H9 (cell line): ENCODE measurements at regions not wholly inside any gene's neighbourhood (a gene's known extent, or its start where the extent isn't known, plus 50 kb on each side); places are given as distances from the start of the nearest gene placed in this dataset.
A peak's percentile ranks its signal among the peaks of the same experiment; 100 is the strongest.

Experiments
- DNase-seq: peaks from one replicate; pipeline ENCODE4 v3.0.0-alpha.2; 2017
- H2AFZ ChIP-seq: one replicate; pipeline ENCODE4 v1.6.1; 2013; ENCODE audit warnings: mild to moderate bottlenecking, low read length, control low read depth, moderate library complexity
- H2AK5ac ChIP-seq: 2 replicates; pipeline ENCODE4 v1.6.1; 2013; ENCODE audit warnings: low read length, control low read depth, mixed read lengths; ENCODE audit not compliant: insufficient read length
- H2BK120ac ChIP-seq: one replicate; pipeline ENCODE4 v1.6.1; 2013; ENCODE audit warnings: low read depth, mild to moderate bottlenecking, low read length, control low read depth, inconsistent platforms; ENCODE audit not compliant: poor library complexity, severe bottlenecking
- H2BK12ac ChIP-seq: 2 replicates; pipeline ENCODE4 v1.6.1; 2013; ENCODE audit warnings: low read length, control low read depth, mixed read lengths, low read depth; ENCODE audit not compliant: insufficient read length
- H2BK15ac ChIP-seq: 2 replicates; pipeline ENCODE4 v1.6.1; 2013; ENCODE audit warnings: low read depth, low read length, control low read depth
- H2BK20ac ChIP-seq: one replicate; pipeline ENCODE4 v1.6.1; 2013; ENCODE audit warnings: low read depth, mild to moderate bottlenecking, low read length, control low read depth, inconsistent platforms; ENCODE audit not compliant: poor library complexity, severe bottlenecking
- H2BK5ac ChIP-seq: 2 replicates; pipeline ENCODE4 v1.6.1; 2013; ENCODE audit warnings: low read length, control low read depth, mixed read lengths; ENCODE audit not compliant: insufficient read length
- H3K14ac ChIP-seq: 2 replicates; pipeline ENCODE4 v1.6.1; 2013; ENCODE audit warnings: low read length, control low read depth; ENCODE audit not compliant: insufficient read depth
- H3K18ac ChIP-seq: 2 replicates; pipeline ENCODE4 v1.6.1; 2013; ENCODE audit warnings: low read depth, mild to moderate bottlenecking, mixed read lengths, low read length, control low read depth; ENCODE audit not compliant: insufficient read length
- H3K23ac ChIP-seq: 2 replicates; pipeline ENCODE4 v1.6.1; 2013; ENCODE audit warnings: low read length, control low read depth, mixed read lengths, low read depth; ENCODE audit not compliant: insufficient read length
- H3K23me2 ChIP-seq: 2 replicates; pipeline ENCODE4 v1.6.1; 2013; ENCODE audit warnings: low read depth, mild to moderate bottlenecking, mixed read lengths, low read length, control low read depth; ENCODE audit not compliant: insufficient read length, poor library complexity, severe bottlenecking
- H3K27ac ChIP-seq: 2 replicates; pipeline ENCODE4 v1.5.1; 2013; ENCODE audit warnings: low read length, control low read depth, mixed read lengths, low read depth; ENCODE audit not compliant: insufficient read length
- H3K27me3 ChIP-seq: 2 replicates; pipeline ENCODE4 v1.6.1; 2013; ENCODE audit warnings: low read length, control low read depth, inconsistent platforms; ENCODE audit not compliant: insufficient read depth
- H3K4ac ChIP-seq: 2 replicates; pipeline ENCODE4 v1.6.1; 2013; ENCODE audit warnings: low read depth, mild to moderate bottlenecking, control low read depth, inconsistent platforms, low read length, moderate library complexity
- H3K4me1 ChIP-seq: 2 replicates; pipeline ENCODE4 v1.6.1; 2013; ENCODE audit warnings: low read length, control low read depth, inconsistent platforms; ENCODE audit not compliant: insufficient read depth
- H3K4me2 ChIP-seq: 2 replicates; pipeline ENCODE4 v1.6.1; 2013; ENCODE audit warnings: low read length, control low read depth, mixed read lengths; ENCODE audit not compliant: insufficient read length, insufficient read depth
- H3K56ac ChIP-seq: 2 replicates; pipeline ENCODE4 v1.6.1; 2013; ENCODE audit warnings: low read depth, mild to moderate bottlenecking, mixed read lengths, low read length, control low read depth; ENCODE audit not compliant: insufficient read length
- H3K79me1 ChIP-seq: 2 replicates; pipeline ENCODE4 v1.6.1; 2013; ENCODE audit warnings: low read depth, mild to moderate bottlenecking, moderate library complexity, low read length, control low read depth, inconsistent platforms; ENCODE audit not compliant: insufficient read depth, poor library complexity, severe bottlenecking
- H3K79me2 ChIP-seq: 2 replicates; pipeline ENCODE4 v1.6.1; 2013; ENCODE audit warnings: low read length, control low read depth, inconsistent platforms; ENCODE audit not compliant: insufficient read depth
- H3K9ac ChIP-seq: 2 replicates; pipeline ENCODE4 v1.6.1; 2013; ENCODE audit warnings: low read length, control low read depth, mixed read lengths; ENCODE audit not compliant: insufficient read length; ENCODE audit errors: extremely low read depth
- H3K9me3 ChIP-seq: one replicate; pipeline ENCODE4 v1.6.1; 2013; ENCODE audit warnings: low read depth, low read length, inconsistent platforms; ENCODE audit not compliant: control insufficient read depth
- H3T11ph ChIP-seq: one replicate; pipeline ENCODE4 v1.6.1; 2013; ENCODE audit warnings: mild to moderate bottlenecking, low read length, control low read depth, inconsistent platforms
- H4K20me1 ChIP-seq: one replicate; pipeline ENCODE4 v1.6.1; 2013; ENCODE audit not compliant: control insufficient read depth, insufficient read length, insufficient read depth
- H4K5ac ChIP-seq: 2 replicates; pipeline ENCODE4 v1.6.1; 2013; ENCODE audit warnings: low read depth, mild to moderate bottlenecking, mixed read lengths, low read length, control low read depth; ENCODE audit not compliant: insufficient read length
- H4K8ac ChIP-seq: replicated peaks from 2 replicates; pipeline ENCODE4 v1.6.1; 2013; ENCODE audit warnings: low read length, control low read depth, mixed read lengths, low read depth; ENCODE audit not compliant: insufficient read length
- H4K91ac ChIP-seq: 2 replicates; pipeline ENCODE4 v1.6.1; 2013; ENCODE audit warnings: low read depth, mild to moderate bottlenecking, moderate library complexity, mixed read lengths, low read length, control low read depth; ENCODE audit not compliant: insufficient read length
- H3K27ac Mint-ChIP-seq, 3 experiments: 2 replicates in 2 of 3; 3 replicates in 1 of 3; pipeline ENCODE4 v1.8.0; 2020 to 2021; ENCODE audit warnings: mixed read lengths in 3 of 3, mild to moderate bottlenecking in 1 of 3, moderate library complexity in 1 of 3
- H3K27me3 Mint-ChIP-seq: 2 replicates; pipeline ENCODE4 v1.8.0; 2021; ENCODE audit warnings: low read depth, mild to moderate bottlenecking, moderate library complexity, mixed read lengths
- H3K36me3 Mint-ChIP-seq, 3 experiments: 2 replicates in 2 of 3; 3 replicates in 1 of 3; pipeline ENCODE4 v1.8.0; 2020 to 2021; ENCODE audit warnings: low read depth in 3 of 3, mixed read lengths in 3 of 3; ENCODE audit not compliant: insufficient read depth in 1 of 3
- H3K4me1 Mint-ChIP-seq, 2 experiments: 2 replicates each; pipeline ENCODE4 v1.8.0; 2020; ENCODE audit warnings: mixed read lengths in 2 of 2
- H3K4me3 Mint-ChIP-seq, 2 experiments: 2 replicates in 1 of 2; 3 replicates in 1 of 2; pipeline ENCODE4 v1.8.0; 2020 to 2021; ENCODE audit warnings: mild to moderate bottlenecking in 2 of 2, mixed read lengths in 2 of 2, moderate library complexity in 1 of 2
- H3K9me3 Mint-ChIP-seq, 2 experiments: 2 replicates in 1 of 2; 3 replicates in 1 of 2; pipeline ENCODE4 v1.8.0; 2020; ENCODE audit warnings: mild to moderate bottlenecking in 2 of 2, mixed read lengths in 2 of 2, moderate library complexity in 1 of 2
- CTCF ChIP-seq: fragments of 200-600 bp; sonication (generic); conservative IDR thresholded peaks from 3 replicates; pipeline ENCODE4 v1.8.0; 2021; ENCODE audit warnings: antibody characterized with exemption, mild to moderate bottlenecking
- WGBS: extraction: QIAGEN DNeasy Blood & Tissue Kit; methylation state at CpG from one replicate; pipeline ENCODE4 v1.1.7; 2013; ENCODE audit warnings: missing lambda C conversion rate, low lambda C conversion rate, mixed read lengths; ENCODE audit not compliant: insufficient read length; ENCODE audit errors: extremely low coverage; 5-methylcytosine and 5-hydroxymethylcytosine counted together

- Histone ChIP-seq H4K5ac (no peak overlapping the region), H3K23me2 (no peaks in the 10 kb centered on the region), H3K23ac (no peak overlapping the region), H3K9ac (no peak overlapping the region), H2AK5ac (no peak overlapping the region), H3K4me2 (no peak overlapping the region), H3K9me3 (no peaks in the 10 kb centered on the region), H3K18ac (no peak overlapping the region), H2AFZ (no peak overlapping the region), H3K56ac (no peak overlapping the region), H2BK12ac (no peak overlapping the region), H3K4me1 (peaks cover 23% of the 10 kb centered on the region), H3K27ac (no peak overlapping the region), H3K14ac (no peak overlapping the region), H4K20me1 (no peaks in the 10 kb centered on the region), H4K8ac (no peak overlapping the region), H3K79me1 (no peaks in the 10 kb centered on the region), H2BK15ac (no peak overlapping the region), H3K79me2 (no peaks in the 10 kb centered on the region), H2BK120ac (no peak overlapping the region), H3K4ac (no peak overlapping the region), H2BK5ac (no peak overlapping the region), H3T11ph (no peak overlapping the region), H2BK20ac (no peak overlapping the region), H3K27me3 (no peaks in the 10 kb centered on the region), H4K91ac (no peak overlapping the region)
- Mint-ChIP-seq H3K27me3 (no peaks in the 10 kb centered on the region), H3K9me3 (no peaks in the 10 kb centered on the region), H3K4me3 (no peak overlapping the region), H3K27ac (peak overlapping the region in 2 of 3 experiments; percentile 5 to 77; a peak in 3 of 7 replicates), H3K36me3 (no peaks in the 10 kb centered on the region), H3K4me1 (peaks cover 59 to 63% of the 10 kb centered on the region in 2 experiments)
- no peak for TF ChIP-seq CTCF
- no peak for DNase-seq
- no CpG with 5 or more reads among the region's 10 CpGs for WGBS
These were observed 63.1 kb upstream of the STEAP1B start for GRCh38 chr7:22563032-22563501.
